Astrocyte (in vitro differentiated cells and primary cell): ENCODE measurements at regions not wholly inside any gene's neighbourhood (a gene's known extent, or its start where the extent isn't known, plus 50 kb on each side); places are given as distances from the start of the nearest gene placed in this dataset.
A peak's percentile ranks its signal among the peaks of the same experiment; 100 is the strongest.

Source experiments
- DNase-seq: peaks from one replicate; pipeline ENCODE4 v3.0.0-alpha.2; 2010; ENCODE audit warnings: low read depth
- FAIRE-seq: peaks from 2 replicates; lab custom pipeline; 2011; peaks lifted over from hg19 to GRCh38; lab: Jason Lieb, UNC
- H2AFZ ChIP-seq: 2 replicates; pipeline ENCODE4 v1.6.0; 2012; ENCODE audit warnings: low read depth, low read length, inconsistent platforms
- H3K27ac ChIP-seq: 2 replicates; pipeline ENCODE4 v1.5.1; 2011; ENCODE audit warnings: low read depth, low read length, inconsistent platforms
- H3K27me3 ChIP-seq: 2 replicates; pipeline ENCODE4 v1.6.0; 2011; ENCODE audit warnings: low read length, inconsistent platforms; ENCODE audit not compliant: insufficient read depth
- H3K36me3 ChIP-seq: 2 replicates; pipeline ENCODE4 v1.5.1; 2011; ENCODE audit warnings: low read length, inconsistent platforms; ENCODE audit not compliant: insufficient read depth
- H3K4me1 ChIP-seq: 2 replicates; pipeline ENCODE4 v1.5.1; 2011; ENCODE audit warnings: low read length, inconsistent platforms; ENCODE audit not compliant: insufficient read depth
- H3K4me2 ChIP-seq: 2 replicates; pipeline ENCODE4 v1.6.0; 2012; ENCODE audit warnings: low read length, inconsistent platforms
- H3K4me3 ChIP-seq: 2 replicates; pipeline ENCODE4 v1.5.1; 2011; ENCODE audit warnings: low read depth, mild to moderate bottlenecking, low read length, inconsistent platforms; ENCODE audit not compliant: insufficient read depth
- H3K79me2 ChIP-seq: 2 replicates; pipeline ENCODE4 v1.6.0; 2012; ENCODE audit warnings: mild to moderate bottlenecking, low read length, inconsistent platforms; ENCODE audit not compliant: insufficient read depth
- H3K9ac ChIP-seq: 2 replicates; pipeline ENCODE4 v1.6.0; 2012; ENCODE audit warnings: mild to moderate bottlenecking, low read length, inconsistent platforms
- H3K9me3 ChIP-seq: 2 replicates; pipeline ENCODE4 v1.5.1; 2012; ENCODE audit warnings: low read depth, mild to moderate bottlenecking, low read length, inconsistent platforms; ENCODE audit not compliant: insufficient read depth
- H4K20me1 ChIP-seq: 2 replicates; pipeline ENCODE4 v1.6.0; 2012; ENCODE audit warnings: low read length, inconsistent platforms; ENCODE audit not compliant: insufficient read depth
- H3K27ac Mint-ChIP-seq: one replicate; pipeline ENCODE4 v1.8.0; 2021; ENCODE audit warnings: mild to moderate bottlenecking, mixed read lengths; ENCODE audit not compliant: unreplicated experiment
- H3K27me3 Mint-ChIP-seq: one replicate; pipeline ENCODE4 v1.8.0; 2021; ENCODE audit warnings: low read depth, mixed read lengths; ENCODE audit not compliant: unreplicated experiment
- H3K36me3 Mint-ChIP-seq: one replicate; pipeline ENCODE4 v1.8.0; 2021; ENCODE audit warnings: low read depth, mixed read lengths; ENCODE audit not compliant: unreplicated experiment
- H3K4me1 Mint-ChIP-seq: one replicate; pipeline ENCODE4 v1.8.0; 2021; ENCODE audit warnings: low read depth, mixed read lengths; ENCODE audit not compliant: unreplicated experiment
- H3K4me3 Mint-ChIP-seq: one replicate; pipeline ENCODE4 v1.8.0; 2021; ENCODE audit warnings: mild to moderate bottlenecking, moderate library complexity, mixed read lengths; ENCODE audit not compliant: unreplicated experiment
- H3K9me3 Mint-ChIP-seq: one replicate; pipeline ENCODE4 v1.8.0; 2021; ENCODE audit warnings: mild to moderate bottlenecking, mixed read lengths; ENCODE audit not compliant: unreplicated experiment
- CTCF ChIP-seq: IDR thresholded peaks from 2 replicates; pipeline ENCODE4 v1.5.1; 2011; ENCODE audit warnings: low read depth, mild to moderate bottlenecking, inconsistent platforms, low read length, moderate library complexity; ENCODE audit not compliant: insufficient read depth
- EZH2 ChIP-seq: IDR thresholded peaks from 2 replicates; pipeline ENCODE4 v1.6.1; 2012; ENCODE audit warnings: mild to moderate bottlenecking, low read length, inconsistent platforms; ENCODE audit not compliant: insufficient read depth

- Histone ChIP-seq H3K27me3 (no peaks in the 10 kb centered on the region), H4K20me1 (no peaks in the 10 kb centered on the region), H2AFZ (no peak overlapping the region), H3K4me3 (no peak overlapping the region), H3K36me3 (no peaks in the 10 kb centered on the region), H3K79me2 (no peaks in the 10 kb centered on the region), H3K9me3 (no peaks in the 10 kb centered on the region), H3K9ac (no peak overlapping the region), H3K27ac (no peak overlapping the region), H3K4me2 (no peak overlapping the region), H3K4me1 (no peaks in the 10 kb centered on the region)
- no peak for FAIRE-seq
- Mint-ChIP-seq H3K4me3 (no peak overlapping the region), H3K9me3 (no peaks in the 10 kb centered on the region), H3K27me3 (no peaks in the 10 kb centered on the region), H3K27ac (no peak overlapping the region), H3K36me3 (no peaks in the 10 kb centered on the region), H3K4me1 (peaks cover 8% of the 10 kb centered on the region)
- peak; percentile 59 for DNase-seq
- TF ChIP-seq CTCF, result no peak
- no peak for TF ChIP-seq EZH2
Measured at GRCh38 chr1:162946701-162947100, 85.7 kb upstream of the CCDC190 start.

GRCh38 chr1:162944974-162945674 lies 84.1 kb upstream of the CCDC190 start:
- Histone ChIP-seq H3K36me3 (no peaks in the 10 kb centered on the region), H3K79me2 (no peaks in the 10 kb centered on the region)
- DNase-seq, result no peak

More at GRCh38 chr1:162944974-162945674, 84.1 kb upstream of the CCDC190 start:
- no peaks in the 10 kb centered on the region for H3K27me3 Mint-ChIP-seq
- FAIRE-seq, result no peak
- H3K4me3 ChIP-seq, result no peak overlapping the region
- no peak overlapping the region for H3K27ac ChIP-seq
- no peaks in the 10 kb centered on the region for H3K9me3 Mint-ChIP-seq
- no peak overlapping the region for H3K4me2 ChIP-seq
- TF ChIP-seq CTCF (no peak), EZH2 (no peak)
- peaks cover 8% of the 10 kb centered on the region for H3K4me1 Mint-ChIP-seq
- H3K9ac ChIP-seq, result no peak overlapping the region
- no peaks in the 10 kb centered on the region for H4K20me1 ChIP-seq
- H3K27ac Mint-ChIP-seq, result no peak overlapping the region
- no peak overlapping the region for H3K4me3 Mint-ChIP-seq
- no peak overlapping the region for H2AFZ ChIP-seq
- H3K4me1 ChIP-seq, result no peaks in the 10 kb centered on the region
- H3K9me3 ChIP-seq, result no peaks in the 10 kb centered on the region
- H3K27me3 ChIP-seq, result no peaks in the 10 kb centered on the region
- H3K36me3 Mint-ChIP-seq, result no peaks in the 10 kb centered on the region
